ENCODE measurements at regions not wholly inside any gene's neighbourhood (a gene's known extent, or its start where the extent isn't known, plus 50 kb on each side); places are given as distances from the start of the nearest gene placed in this dataset.

GRCh38 chr1:87173231-87173630 is 155.4 kb upstream of the LMO4 start:
- Histone ChIP-seq H3K4me1 (ENCODE audit: insufficient read depth, low read length, poor library complexity, severe bottlenecking) (no peaks in the 10 kb centered on the region), H3K9me3 (ENCODE audit: low read depth, low read length, poor library complexity, severe bottlenecking) (no peaks in the 10 kb centered on the region), H3K27ac (ENCODE audit: low read depth, low read length, poor library complexity, severe bottlenecking) (no peak overlapping the region), H3K27me3 (replicated peaks; ENCODE audit: insufficient read depth, low read depth, low read length, poor library complexity) (no peaks in the 10 kb centered on the region), H3K4me3 (ENCODE audit: low read depth, low read length, poor library complexity, severe bottlenecking) (no peak overlapping the region), H3K36me3 (ENCODE audit: insufficient read depth, low read length, poor library complexity, severe bottlenecking) (no peaks in the 10 kb centered on the region)
- no peak for TF ChIP-seq CTCF (conservative IDR thresholded peaks at IDR 0.05; ENCODE audit: low read depth, low read length)
- BruUV-seq (replicated peaks): no TSS peak
- intact Hi-C loops (cut with micrococcal nuclease; ENCODE audit: unreplicated experiment): no loop called here
- no peak for DNase-seq (ENCODE audit: low spot score)
- POLR2A ChIA-PET (ENCODE audit: low non-redundant PET): no interaction called here
- CTCF ChIA-PET: no interaction called here

- H3K27ac ChIP-seq (ENCODE audit: low read depth, low read length, poor library complexity, severe bottlenecking): no peak overlapping the region
- H3K9me3 ChIP-seq (ENCODE audit: low read depth, low read length, poor library complexity, severe bottlenecking): no peaks in the 10 kb centered on the region
- H3K4me1 ChIP-seq (ENCODE audit: insufficient read depth, low read length, poor library complexity, severe bottlenecking): no peaks in the 10 kb centered on the region
- BruUV-seq (replicated peaks): no TSS peak
- H3K4me3 ChIP-seq (ENCODE audit: low read depth, low read length, poor library complexity, severe bottlenecking): no peak overlapping the region
- CTCF ChIA-PET: no interaction called here
- no peak for TF ChIP-seq CTCF (conservative IDR thresholded peaks at IDR 0.05; ENCODE audit: low read depth, low read length)
- no peak for TF ChIP-seq EZH2 (IDR thresholded peaks at IDR 0.05; ENCODE audit: borderline replicate concordance, low read depth, low read length, poor library complexity, severe bottlenecking)
- POLR2A ChIA-PET (ENCODE audit: low non-redundant PET): no interaction called here
- H3K36me3 ChIP-seq (ENCODE audit: insufficient read depth, low read length, poor library complexity, severe bottlenecking): no peaks in the 10 kb centered on the region
- intact Hi-C loops (cut with micrococcal nuclease; ENCODE audit: unreplicated experiment): no loop called here
- H3K27me3 ChIP-seq (replicated peaks; ENCODE audit: insufficient read depth, low read depth, low read length, poor library complexity): no peaks in the 10 kb centered on the region
- DNase-seq (ENCODE audit: low spot score): no peak
These were observed 153.9 kb upstream of the LMO4 start for GRCh38 chr1:87174724-87175245.

- no peaks in the 10 kb centered on the region for H3K9me3 ChIP-seq (ENCODE audit: low read depth, low read length, poor library complexity, severe bottlenecking)
- ChIA-PET CTCF (no interaction called here), POLR2A (ENCODE audit: low non-redundant PET) (no interaction called here)
- H3K36me3 ChIP-seq (ENCODE audit: insufficient read depth, low read length, poor library complexity, severe bottlenecking): no peaks in the 10 kb centered on the region
- no peaks in the 10 kb centered on the region for H3K4me1 ChIP-seq (ENCODE audit: insufficient read depth, low read length, poor library complexity, severe bottlenecking)
- intact Hi-C loops (cut with micrococcal nuclease; ENCODE audit: unreplicated experiment): no loop called here
- no peak for DNase-seq (ENCODE audit: low spot score)
- no peak overlapping the region for H3K4me3 ChIP-seq (ENCODE audit: low read depth, low read length, poor library complexity, severe bottlenecking)
- no peak overlapping the region for H3K27ac ChIP-seq (ENCODE audit: low read depth, low read length, poor library complexity, severe bottlenecking)
- BruUV-seq (replicated peaks): no TSS peak
- no peaks in the 10 kb centered on the region for H3K27me3 ChIP-seq (replicated peaks; ENCODE audit: insufficient read depth, low read depth, low read length, poor library complexity)
- TF ChIP-seq CTCF (conservative IDR thresholded peaks at IDR 0.05; ENCODE audit: low read depth, low read length): no peak
- no peak for TF ChIP-seq EZH2 (IDR thresholded peaks at IDR 0.05; ENCODE audit: borderline replicate concordance, low read depth, low read length, poor library complexity, severe bottlenecking)
These were observed 152.6 kb upstream of the LMO4 start for GRCh38 chr1:87176087-87176486.
